GM12872 (cell line): ENCODE measurements at regions not wholly inside any gene's neighbourhood (a gene's known extent, or its start where the extent isn't known, plus 50 kb on each side); places are given as distances from the start of the nearest gene placed in this dataset.

Source experiments
- TF ChIP-seq, protein P1 (sequence below): IDR thresholded peaks from 3 replicates; pipeline ENCODE4 v1.5.1; 2011; ENCODE audit warnings: low read depth, mild to moderate bottlenecking, low read length, moderate library complexity; ENCODE audit not compliant: insufficient read depth

DNA sequence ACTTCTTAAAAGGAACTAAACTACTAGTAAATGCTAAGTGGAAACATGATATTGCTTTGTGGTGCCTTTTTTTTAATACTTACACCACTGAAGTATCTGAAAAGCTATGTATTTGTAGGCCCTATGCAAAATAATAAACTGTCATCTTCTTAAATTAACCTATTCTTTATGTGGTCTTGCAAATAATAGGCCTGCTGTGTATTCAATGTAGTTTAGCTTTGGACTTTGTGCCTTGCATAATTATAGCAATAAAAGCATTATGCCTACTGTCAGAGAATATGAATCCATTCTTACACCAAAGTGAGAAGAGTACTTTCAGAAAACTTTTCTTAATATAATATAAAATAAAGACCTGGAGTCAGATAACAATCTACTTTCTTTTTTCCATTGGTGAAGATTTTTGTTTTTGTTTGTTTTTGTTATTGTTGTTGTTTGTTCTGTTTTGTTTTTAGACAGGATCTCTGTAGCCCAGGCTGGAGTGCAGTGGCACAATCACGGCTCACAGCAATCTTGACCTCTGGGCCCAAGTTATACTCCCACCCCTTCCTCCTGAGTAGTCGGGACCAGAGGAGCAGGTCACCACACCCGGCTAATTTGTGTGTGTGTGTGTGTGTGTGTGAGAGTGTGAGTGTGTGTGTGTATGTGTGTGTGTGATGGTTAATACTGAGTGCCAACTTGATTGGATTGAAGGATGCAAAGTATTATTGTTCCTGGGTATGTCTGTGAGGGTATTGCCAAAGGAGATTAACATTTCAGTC, 213.8 kb downstream of the SLC6A15 start:
- TF ChIP-seq, protein P1, sequence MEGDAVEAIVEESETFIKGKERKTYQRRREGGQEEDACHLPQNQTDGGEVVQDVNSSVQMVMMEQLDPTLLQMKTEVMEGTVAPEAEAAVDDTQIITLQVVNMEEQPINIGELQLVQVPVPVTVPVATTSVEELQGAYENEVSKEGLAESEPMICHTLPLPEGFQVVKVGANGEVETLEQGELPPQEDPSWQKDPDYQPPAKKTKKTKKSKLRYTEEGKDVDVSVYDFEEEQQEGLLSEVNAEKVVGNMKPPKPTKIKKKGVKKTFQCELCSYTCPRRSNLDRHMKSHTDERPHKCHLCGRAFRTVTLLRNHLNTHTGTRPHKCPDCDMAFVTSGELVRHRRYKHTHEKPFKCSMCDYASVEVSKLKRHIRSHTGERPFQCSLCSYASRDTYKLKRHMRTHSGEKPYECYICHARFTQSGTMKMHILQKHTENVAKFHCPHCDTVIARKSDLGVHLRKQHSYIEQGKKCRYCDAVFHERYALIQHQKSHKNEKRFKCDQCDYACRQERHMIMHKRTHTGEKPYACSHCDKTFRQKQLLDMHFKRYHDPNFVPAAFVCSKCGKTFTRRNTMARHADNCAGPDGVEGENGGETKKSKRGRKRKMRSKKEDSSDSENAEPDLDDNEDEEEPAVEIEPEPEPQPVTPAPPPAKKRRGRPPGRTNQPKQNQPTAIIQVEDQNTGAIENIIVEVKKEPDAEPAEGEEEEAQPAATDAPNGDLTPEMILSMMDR, result no peak

GRCh38 chr12:84696908-84697540, 215.6 kb downstream of the SLC6A15 start:
- TF ChIP-seq, protein P1, result no peak

DNA sequence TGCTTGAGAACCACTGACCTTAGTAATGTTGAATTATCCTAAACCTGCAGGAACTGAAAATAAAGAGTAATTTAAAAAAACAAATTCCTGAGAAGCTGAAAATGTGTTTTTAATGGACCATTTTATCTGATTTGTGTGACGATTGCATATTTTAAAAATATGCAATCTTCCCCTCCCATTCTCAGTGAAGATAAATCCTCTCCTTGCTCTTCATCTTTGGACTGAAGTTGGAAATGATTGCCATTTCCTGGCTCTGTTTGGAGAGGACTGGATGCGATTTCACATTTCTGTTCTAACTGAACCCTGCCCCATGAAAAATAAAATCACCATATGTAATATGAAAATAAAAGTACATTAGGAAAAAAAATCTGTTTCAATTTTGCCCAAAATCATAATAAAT, 216.3 kb downstream of the SLC6A15 start:
- TF ChIP-seq, protein P1, result no peak

DNA sequence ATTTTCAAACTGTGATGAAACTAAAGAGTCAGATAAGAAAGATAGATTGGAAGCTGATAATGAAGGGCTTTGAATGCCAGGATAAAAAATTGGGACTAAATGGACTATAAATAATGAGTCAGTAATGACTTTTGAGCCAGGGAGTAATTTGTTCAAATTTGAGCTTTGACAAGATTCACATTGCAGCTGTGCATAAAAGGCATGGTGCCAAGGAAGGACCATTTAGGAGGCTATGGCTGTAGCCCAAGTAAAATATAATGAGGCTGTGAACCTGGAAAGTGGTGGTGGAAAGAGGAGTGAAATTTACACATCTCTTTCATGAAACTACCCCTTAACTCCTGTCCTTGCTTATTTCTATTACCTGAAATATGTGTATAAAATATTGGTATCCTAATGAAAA, 218.5 kb downstream of the SLC6A15 start:
- TF ChIP-seq, protein P1, result no peak

DNA sequence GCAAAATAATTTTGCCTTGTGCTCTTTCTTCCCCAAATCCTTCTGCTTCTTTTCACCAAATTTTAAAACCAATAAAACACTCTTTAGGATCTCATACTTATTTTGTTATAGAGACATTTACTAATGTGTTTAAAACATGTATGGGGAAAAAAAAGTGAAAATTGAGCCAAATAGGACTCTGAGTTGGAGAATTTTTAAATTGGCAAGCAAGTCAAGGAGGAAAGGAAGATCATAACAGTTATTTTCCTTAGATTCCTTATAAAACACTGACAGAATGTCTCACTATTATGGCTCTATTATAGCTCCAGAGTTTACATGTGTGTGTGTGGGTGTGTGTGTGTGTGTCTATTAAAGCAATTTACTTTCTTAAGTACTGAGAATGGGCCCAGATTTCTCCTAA, 220.5 kb downstream of the SLC6A15 start:
- TF ChIP-seq, protein P1, result no peak

DNA sequence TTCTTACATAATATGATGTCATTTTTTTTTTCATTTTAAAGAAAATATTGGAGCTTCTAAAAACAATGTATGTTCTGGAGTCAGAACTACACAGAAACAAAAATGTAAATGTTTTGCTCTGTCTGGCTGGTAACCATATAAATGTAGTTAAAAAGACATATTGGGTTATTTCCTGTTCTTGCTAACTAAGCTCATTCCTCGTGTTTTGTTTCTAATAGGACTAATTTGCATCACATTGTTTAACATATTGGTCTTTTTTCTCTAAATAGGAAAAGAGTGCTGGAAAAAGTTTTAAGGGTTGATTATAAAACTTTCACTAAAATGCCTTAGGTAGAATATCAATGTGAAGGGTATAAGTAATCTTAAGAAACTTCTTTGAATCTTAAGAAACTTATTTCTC, 221.3 kb downstream of the SLC6A15 start:
- TF ChIP-seq, protein P1, result no peak

- TF ChIP-seq, protein P1, result no peak
Measured at GRCh38 chr12:84689638-84690037, 223.0 kb downstream of the SLC6A15 start.
